ENCODE measurements at regions not wholly inside any gene's neighbourhood (a gene's known extent, or its start where the extent isn't known, plus 50 kb on each side); places are given as distances from the start of the nearest gene placed in this dataset.

GRCh38 chr20:24736131-24736843 is 212.8 kb upstream of the CST7 start:
- H3K4me2 ChIP-seq (ENCODE audit: low read length) = no peak overlapping the region
- no peak for DNase-seq
- no peak overlapping the region for H3K23ac ChIP-seq (ENCODE audit: low read length)
- no peak overlapping the region for H3K18ac ChIP-seq (ENCODE audit: low read length)
- H3K79me1 ChIP-seq (ENCODE audit: low read length) = no peaks in the 10 kb centered on the region
- no peak overlapping the region for H2AK5ac ChIP-seq (ENCODE audit: low read length)
- H3K4ac ChIP-seq (ENCODE audit: low read depth, low read length) = no peak overlapping the region
- H3K27ac ChIP-seq (ENCODE audit: low read depth, low read length) = no peak overlapping the region
- H3K79me2 ChIP-seq (ENCODE audit: control insufficient read depth, insufficient read depth, low read length) = no peaks in the 10 kb centered on the region
- peaks cover 10% of the 10 kb centered on the region for H3K4me1 ChIP-seq (ENCODE audit: control insufficient read depth, low read depth, low read length)
- no peak overlapping the region for H3K4me3 ChIP-seq (ENCODE audit: low read length)
- H2BK15ac ChIP-seq (replicated peaks; ENCODE audit: low read depth) = no peak overlapping the region
- no peak overlapping the region for H2BK120ac ChIP-seq (ENCODE audit: low read depth, low read length)
- no peak overlapping the region for H3K56ac ChIP-seq (ENCODE audit: low read length)
- no peak overlapping the region for H4K8ac ChIP-seq (ENCODE audit: low read depth, low read length)
- no peak overlapping the region for H3K9ac ChIP-seq (ENCODE audit: low read length)
- H4K5ac ChIP-seq (ENCODE audit: low read length) = no peak overlapping the region
- no peaks in the 10 kb centered on the region for H3K27me3 ChIP-seq (ENCODE audit: insufficient read depth, low read length, poor library complexity)
- H2BK5ac ChIP-seq (ENCODE audit: low read length) = no peak overlapping the region
- no peaks in the 10 kb centered on the region for H3K36me3 ChIP-seq (ENCODE audit: control insufficient read depth, insufficient read depth, low read length)
- WGBS (ENCODE audit: extremely low coverage, insufficient coverage, low lambda C conversion rate) = no CpG with 5 or more reads among the region's 10 CpGs

GRCh38 chr20:24736844-24737211 is 212.2 kb upstream of the CST7 start:
- WGBS (ENCODE audit: extremely low coverage, insufficient coverage, low lambda C conversion rate) = no CpG with 5 or more reads among the region's 5 CpGs
- Histone ChIP-seq H4K5ac (ENCODE audit: low read length) (no peak overlapping the region), H3K79me1 (ENCODE audit: low read length) (no peaks in the 10 kb centered on the region), H3K79me2 (ENCODE audit: control insufficient read depth, insufficient read depth, low read length) (no peaks in the 10 kb centered on the region), H4K8ac (ENCODE audit: low read depth, low read length) (no peak overlapping the region), H3K56ac (ENCODE audit: low read length) (no peak overlapping the region), H3K23ac (ENCODE audit: low read length) (no peak overlapping the region), H3K4me3 (ENCODE audit: low read length) (no peak overlapping the region), H2AK5ac (ENCODE audit: low read length) (no peak overlapping the region), H2BK120ac (ENCODE audit: low read depth, low read length) (no peak overlapping the region), H3K36me3 (ENCODE audit: control insufficient read depth, insufficient read depth, low read length) (no peaks in the 10 kb centered on the region), H3K9ac (ENCODE audit: low read length) (no peak overlapping the region), H2BK5ac (ENCODE audit: low read length) (no peak overlapping the region), H3K4me1 (ENCODE audit: control insufficient read depth, low read depth, low read length) (peaks cover 10% of the 10 kb centered on the region), H3K4me2 (ENCODE audit: low read length) (no peak overlapping the region), H3K27ac (ENCODE audit: low read depth, low read length) (no peak overlapping the region), H3K18ac (ENCODE audit: low read length) (no peak overlapping the region), H3K27me3 (ENCODE audit: insufficient read depth, low read length, poor library complexity) (no peaks in the 10 kb centered on the region), H2BK15ac (replicated peaks; ENCODE audit: low read depth) (no peak overlapping the region), H3K4ac (ENCODE audit: low read depth, low read length) (no peak overlapping the region)
- no peak for DNase-seq

- Histone ChIP-seq H3K4me3 (ENCODE audit: low read length) (no peak overlapping the region), H4K5ac (ENCODE audit: low read length) (no peak overlapping the region), H2AK5ac (ENCODE audit: low read length) (no peak overlapping the region), H3K56ac (ENCODE audit: low read length) (no peak overlapping the region), H3K9ac (ENCODE audit: low read length) (no peak overlapping the region), H2BK120ac (ENCODE audit: low read depth, low read length) (no peak overlapping the region), H2BK15ac (replicated peaks; ENCODE audit: low read depth) (no peak overlapping the region), H3K79me2 (ENCODE audit: control insufficient read depth, insufficient read depth, low read length) (no peaks in the 10 kb centered on the region), H3K27ac (ENCODE audit: low read depth, low read length) (no peak overlapping the region), H3K4me1 (ENCODE audit: control insufficient read depth, low read depth, low read length) (peaks cover 10% of the 10 kb centered on the region), H4K8ac (ENCODE audit: low read depth, low read length) (no peak overlapping the region), H3K18ac (ENCODE audit: low read length) (no peak overlapping the region), H3K23ac (ENCODE audit: low read length) (no peak overlapping the region), H3K4me2 (ENCODE audit: low read length) (no peak overlapping the region), H3K4ac (ENCODE audit: low read depth, low read length) (no peak overlapping the region), H3K27me3 (ENCODE audit: insufficient read depth, low read length, poor library complexity) (no peaks in the 10 kb centered on the region), H3K36me3 (ENCODE audit: control insufficient read depth, insufficient read depth, low read length) (no peaks in the 10 kb centered on the region), H3K79me1 (ENCODE audit: low read length) (no peaks in the 10 kb centered on the region), H2BK5ac (ENCODE audit: low read length) (no peak overlapping the region)
- WGBS (ENCODE audit: extremely low coverage, insufficient coverage, low lambda C conversion rate) = no CpG with 5 or more reads among the region's 10 CpGs
- peak; percentile 20 for DNase-seq
Observed at GRCh38 chr20:24737212-24737850, 211.7 kb upstream of the CST7 start.

GRCh38 chr20:24738058-24738775 is 210.9 kb upstream of the CST7 start:
- Histone ChIP-seq H3K79me2 (ENCODE audit: control insufficient read depth, insufficient read depth, low read length) (no peaks in the 10 kb centered on the region), H3K18ac (ENCODE audit: low read length) (no peak overlapping the region), H2BK120ac (ENCODE audit: low read depth, low read length) (no peak overlapping the region), H3K4me1 (ENCODE audit: control insufficient read depth, low read depth, low read length) (peaks cover 10% of the 10 kb centered on the region), H3K79me1 (ENCODE audit: low read length) (no peaks in the 10 kb centered on the region), H3K4me3 (ENCODE audit: low read length) (no peak overlapping the region), H3K4me2 (ENCODE audit: low read length) (no peak overlapping the region), H2AK5ac (ENCODE audit: low read length) (no peak overlapping the region), H4K5ac (ENCODE audit: low read length) (no peak overlapping the region), H2BK5ac (ENCODE audit: low read length) (no peak overlapping the region), H3K27ac (ENCODE audit: low read depth, low read length) (no peak overlapping the region), H4K8ac (ENCODE audit: low read depth, low read length) (no peak overlapping the region), H3K9ac (ENCODE audit: low read length) (no peak overlapping the region), H3K27me3 (ENCODE audit: insufficient read depth, low read length, poor library complexity) (no peaks in the 10 kb centered on the region), H2BK15ac (replicated peaks; ENCODE audit: low read depth) (no peak overlapping the region), H3K56ac (ENCODE audit: low read length) (no peak overlapping the region), H3K23ac (ENCODE audit: low read length) (no peak overlapping the region), H3K36me3 (ENCODE audit: control insufficient read depth, insufficient read depth, low read length) (no peaks in the 10 kb centered on the region), H3K4ac (ENCODE audit: low read depth, low read length) (no peak overlapping the region)
- DNase-seq = no peak
- no CpG with 5 or more reads among the region's 9 CpGs for WGBS (ENCODE audit: extremely low coverage, insufficient coverage, low lambda C conversion rate)

GRCh38 chr20:24738981-24739633 is 210.0 kb upstream of the CST7 start:
- DNase-seq = no peak
- H3K56ac ChIP-seq (ENCODE audit: low read length) = no peak overlapping the region
- H2AK5ac ChIP-seq (ENCODE audit: low read length) = no peak overlapping the region
- H2BK15ac ChIP-seq (replicated peaks; ENCODE audit: low read depth) = no peak overlapping the region
- H3K27ac ChIP-seq (ENCODE audit: low read depth, low read length) = no peak overlapping the region
- no peaks in the 10 kb centered on the region for H3K27me3 ChIP-seq (ENCODE audit: insufficient read depth, low read length, poor library complexity)
- H3K4me2 ChIP-seq (ENCODE audit: low read length) = no peak overlapping the region
- peaks cover 10% of the 10 kb centered on the region for H3K4me1 ChIP-seq (ENCODE audit: control insufficient read depth, low read depth, low read length)
- H3K79me1 ChIP-seq (ENCODE audit: low read length) = no peaks in the 10 kb centered on the region
- H3K9ac ChIP-seq (ENCODE audit: low read length) = no peak overlapping the region
- no CpG with 5 or more reads among the region's 7 CpGs for WGBS (ENCODE audit: extremely low coverage, insufficient coverage, low lambda C conversion rate)
- no peak overlapping the region for H3K18ac ChIP-seq (ENCODE audit: low read length)
- no peak overlapping the region for H3K4ac ChIP-seq (ENCODE audit: low read depth, low read length)
- no peak overlapping the region for H2BK120ac ChIP-seq (ENCODE audit: low read depth, low read length)
- H3K4me3 ChIP-seq (ENCODE audit: low read length) = no peak overlapping the region
- no peak overlapping the region for H2BK5ac ChIP-seq (ENCODE audit: low read length)
- H3K23ac ChIP-seq (ENCODE audit: low read length) = no peak overlapping the region
- no peaks in the 10 kb centered on the region for H3K79me2 ChIP-seq (ENCODE audit: control insufficient read depth, insufficient read depth, low read length)
- no peaks in the 10 kb centered on the region for H3K36me3 ChIP-seq (ENCODE audit: control insufficient read depth, insufficient read depth, low read length)
- no peak overlapping the region for H4K8ac ChIP-seq (ENCODE audit: low read depth, low read length)
- no peak overlapping the region for H4K5ac ChIP-seq (ENCODE audit: low read length)
